Endothelial cell (in vitro differentiated cells): ENCODE measurements at regions not wholly inside any gene's neighbourhood (a gene's known extent, or its start where the extent isn't known, plus 50 kb on each side); places are given as distances from the start of the nearest gene placed in this dataset.

Experiments
- DNase-seq: peaks from one replicate; pipeline ENCODE4 v3.0.0; 2021; ENCODE audit warnings: low spot score
- H3K27ac Mint-ChIP-seq: one replicate; pipeline ENCODE4 v1.8.0; 2021; ENCODE audit warnings: mixed read lengths, inconsistent platforms; ENCODE audit not compliant: unreplicated experiment
- H3K27me3 Mint-ChIP-seq: one replicate; pipeline ENCODE4 v1.8.0; 2021; ENCODE audit warnings: mild to moderate bottlenecking, moderate library complexity, mixed read lengths, inconsistent platforms; ENCODE audit not compliant: unreplicated experiment
- H3K36me3 Mint-ChIP-seq: one replicate; pipeline ENCODE4 v1.8.0; 2021; ENCODE audit warnings: mild to moderate bottlenecking, low read depth, mixed read lengths, inconsistent platforms; ENCODE audit not compliant: unreplicated experiment
- H3K4me1 Mint-ChIP-seq: one replicate; pipeline ENCODE4 v1.8.0; 2021; ENCODE audit warnings: mild to moderate bottlenecking, mixed read lengths, inconsistent platforms; ENCODE audit not compliant: unreplicated experiment
- H3K4me3 Mint-ChIP-seq: one replicate; pipeline ENCODE4 v1.8.0; 2021; ENCODE audit warnings: mild to moderate bottlenecking, mixed read lengths, inconsistent platforms; ENCODE audit not compliant: unreplicated experiment
- H3K9me3 Mint-ChIP-seq: one replicate; pipeline ENCODE4 v1.8.0; 2021; ENCODE audit warnings: mixed read lengths, inconsistent platforms; ENCODE audit not compliant: unreplicated experiment
- CTCF ChIP-seq: fragments of 200-600 bp; sonication (generic); IDR thresholded peaks from one replicate; pipeline ENCODE4 v1.5.0; 2021; ENCODE audit warnings: antibody characterized with exemption; ENCODE audit not compliant: unreplicated experiment

DNA sequence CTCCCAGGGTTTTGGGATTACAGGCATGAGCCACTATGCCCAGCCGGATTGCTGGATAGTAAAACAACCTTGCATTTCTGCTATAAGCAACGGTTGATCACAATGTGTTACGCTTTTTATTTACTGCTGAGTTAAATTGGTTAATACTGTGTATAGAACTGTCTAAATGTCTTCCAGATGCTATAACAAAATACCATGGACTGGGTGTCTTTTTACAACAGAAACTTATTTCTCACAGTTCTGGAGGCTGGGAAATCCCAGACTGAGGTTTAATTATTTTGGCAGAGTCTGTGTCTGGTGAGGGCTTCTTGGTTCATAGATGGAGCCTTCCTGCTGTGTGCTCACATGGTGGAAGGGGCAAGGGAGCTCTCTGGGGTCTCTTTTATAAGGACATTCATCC lies 65.5 kb downstream of the ING1 start:
- no peaks in the 10 kb centered on the region for H3K4me1 Mint-ChIP-seq
- no peak overlapping the region for H3K27ac Mint-ChIP-seq

GRCh38 chr13:110780422-110780821 lies 66.9 kb downstream of the ING1 start:
- H3K4me1 Mint-ChIP-seq: no peaks in the 10 kb centered on the region
- H3K36me3 Mint-ChIP-seq: no peaks in the 10 kb centered on the region
- no peak overlapping the region for H3K4me3 Mint-ChIP-seq
- TF ChIP-seq CTCF: no peak
- H3K27me3 Mint-ChIP-seq: peaks cover 1% of the 10 kb centered on the region
- no peak overlapping the region for H3K27ac Mint-ChIP-seq
- DNase-seq: no peak
- no peaks in the 10 kb centered on the region for H3K9me3 Mint-ChIP-seq

More for the DNA sequence above, 65.5 kb downstream of the ING1 start:
- peaks cover 1% of the 10 kb centered on the region for H3K27me3 Mint-ChIP-seq
- no peak for TF ChIP-seq CTCF
- no peaks in the 10 kb centered on the region for H3K9me3 Mint-ChIP-seq
- H3K36me3 Mint-ChIP-seq: no peaks in the 10 kb centered on the region
- H3K4me3 Mint-ChIP-seq: no peak overlapping the region
- DNase-seq: no peak

DNA sequence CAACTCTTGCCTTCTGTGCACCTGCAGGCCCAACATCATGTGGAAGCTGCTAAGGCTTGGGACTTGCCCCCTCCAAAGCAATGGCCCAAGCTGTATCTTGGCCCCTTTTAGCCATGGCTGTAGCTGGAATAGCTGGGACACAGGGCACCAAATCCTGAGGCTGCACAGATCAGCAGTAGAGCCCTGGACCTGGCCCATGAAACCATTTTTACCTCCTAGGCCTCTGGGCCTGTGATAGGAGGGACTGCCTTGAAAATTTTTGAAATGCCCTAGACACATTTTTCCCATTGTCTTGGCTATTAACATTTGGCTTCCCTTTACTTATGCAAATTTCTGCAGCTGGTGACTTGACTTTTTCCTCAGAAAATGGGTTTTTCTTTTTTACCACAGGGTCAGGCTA lies 68.7 kb downstream of the ING1 start:
- H3K27ac Mint-ChIP-seq: no peak overlapping the region
- TF ChIP-seq CTCF: no peak
- H3K4me3 Mint-ChIP-seq: no peak overlapping the region
- no peaks in the 10 kb centered on the region for H3K9me3 Mint-ChIP-seq
- DNase-seq: no peak
- H3K36me3 Mint-ChIP-seq: no peaks in the 10 kb centered on the region
- no peaks in the 10 kb centered on the region for H3K27me3 Mint-ChIP-seq
- H3K4me1 Mint-ChIP-seq: no peaks in the 10 kb centered on the region

DNA sequence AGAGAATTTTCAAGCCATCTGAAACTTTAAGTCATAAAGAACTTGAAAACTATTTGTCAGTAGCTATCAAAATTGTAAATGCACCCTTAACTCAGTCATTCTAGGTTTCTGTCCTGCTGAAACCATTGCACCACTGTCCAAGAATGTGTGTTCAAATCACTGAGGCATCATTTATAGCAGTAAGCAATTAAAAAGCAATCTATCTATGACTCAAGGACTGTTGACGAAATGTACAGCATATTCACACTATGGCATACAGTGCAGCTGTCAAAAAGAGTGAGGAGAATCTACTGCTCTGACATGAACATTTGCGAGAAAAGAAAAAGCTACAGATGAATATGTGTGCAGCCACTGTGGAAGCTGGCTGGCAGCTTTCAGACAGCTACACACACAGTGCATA lies 71.2 kb downstream of the ING1 start:
- Mint-ChIP-seq H3K36me3 (no peaks in the 10 kb centered on the region), H3K27me3 (peaks cover 2% of the 10 kb centered on the region), H3K4me1 (no peaks in the 10 kb centered on the region), H3K9me3 (no peaks in the 10 kb centered on the region), H3K27ac (no peak overlapping the region), H3K4me3 (no peak overlapping the region)
- TF ChIP-seq CTCF: no peak
- DNase-seq: no peak

GRCh38 chr13:110788778-110789177 lies 75.3 kb downstream of the ING1 start:
- Mint-ChIP-seq H3K9me3 (peaks cover 8% of the 10 kb centered on the region), H3K27me3 (peaks cover 2% of the 10 kb centered on the region), H3K27ac (no peak overlapping the region), H3K36me3 (peaks cover 5% of the 10 kb centered on the region), H3K4me3 (no peak overlapping the region), H3K4me1 (no peaks in the 10 kb centered on the region)
- DNase-seq: no peak
- TF ChIP-seq CTCF: no peak
